ENCODE measurements at regions not wholly inside any gene's neighbourhood (a gene's known extent, or its start where the extent isn't known, plus 50 kb on each side); places are given as distances from the start of the nearest gene placed in this dataset.

GRCh38 chr4:137015426-137016409, 516.6 kb downstream of the PCDH18 start:
- TF ChIP-seq CTCF (IDR thresholded peaks at IDR 0.05): no peak
- no peak for TF ChIP-seq POLR2A (IDR thresholded peaks at IDR 0.05)
